Right lobe of liver (tissue), 6 donors: ENCODE measurements at regions not wholly inside any gene's neighbourhood (a gene's known extent, or its start where the extent isn't known, plus 50 kb on each side); places are given as distances from the start of the nearest gene placed in this dataset.

Experiments used
- ATAC-seq, 4 donors: fragments of 200-7000 bp; cut with Tn5 transposase; one replicate each; pipeline ENCODE4 v1.9.1; 2020; ENCODE audit warnings: mild to moderate bottlenecking in 4 of 4, moderate library complexity in 4 of 4
- DNase-seq, 3 donors: peaks; one replicate each; pipeline ENCODE4 v3.0.0-alpha.2; 2020
- H3K27ac ChIP-seq, 3 donors: fragments of 200-600 bp; one replicate each; pipeline ENCODE4 v1.8.0; 2022
- H3K27me3 ChIP-seq, 2 donors: fragments of 200-600 bp; one replicate each; pipeline ENCODE4 v1.8.0; 2022
- H3K36me3 ChIP-seq, 4 donors: fragments of 200-600 bp; sonication (generic) in 1 of 4; one replicate each; pipeline versions ENCODE4 v1.5.1 to v1.8.0; 2017 to 2022; ENCODE audit warnings: control low read depth in 1 of 4
- H3K4me1 ChIP-seq, 4 donors: fragments of 200-600 bp; sonication (generic) in 1 of 4; one replicate each; pipeline versions ENCODE4 v1.5.1 to v1.8.0; 2017 to 2022; ENCODE audit warnings: control low read depth in 1 of 4
- H3K4me3 ChIP-seq, 3 donors: fragments of 200-600 bp; one replicate each; pipeline ENCODE4 v1.8.0; 2022
- H3K9me3 ChIP-seq, 4 donors: fragments of 200-600 bp; sonication (generic) in 1 of 4; one replicate each; pipeline versions ENCODE4 v1.5.1 to v1.8.0; 2017 to 2022; ENCODE audit warnings: control low read depth in 1 of 4
- CTCF ChIP-seq, 4 donors: fragments of 200-600 bp in 3 of 4; fragments of 450-650 bp in 1 of 4; IDR thresholded peaks; one replicate each; pipeline versions ENCODE4 v1.5.1 to v1.8.0; 2016 to 2022; ENCODE audit warnings: antibody characterized with exemption in 4 of 4, mild to moderate bottlenecking in 2 of 4
- POLR2A ChIP-seq: fragments of 450-650 bp; IDR thresholded peaks from one replicate; pipeline ENCODE4 v1.6.1; 2017; ENCODE audit warnings: antibody characterized with exemption, mild to moderate bottlenecking
- WGBS: methylation state at CpG from one replicate; pipeline ENCODE4 v1.1.6; 2018; ENCODE audit warnings: low coverage, low lambda C conversion rate; ENCODE audit not compliant: insufficient coverage; ENCODE audit errors: missing lambda C conversion rate; 5-methylcytosine and 5-hydroxymethylcytosine counted together
- intact Hi-C, 2 donors: fragments of 100-400 bp; cut with DNase I; formaldehyde crosslinking; loops; one replicate each; pipeline versions ENCODE4 v1.11.2 to v1.14.1; 2022
- donor health status: DM: no; HTN: yes; CAD: no.
- donor health status: DM: no; HTN: no; CAD: no.
- donor health status: DM: no; HTN: no; CAD: no.
- donor health status: DM: no; HTN: yes; CAD: no.
- donor health status: DM: no; HTN: yes; CAD: no.

GRCh38 chr11:35888961-35889360 is 54.9 kb upstream of the LDLRAD3 start:
- no peaks in the 10 kb centered on the region for H3K27me3 ChIP-seq
- intact Hi-C loops, result no loop called here
- H3K27ac ChIP-seq, result no peak overlapping the region
- H3K4me1 ChIP-seq, result no peaks in the 10 kb centered on the region
- WGBS, result 94% methylated on average over 3 of the region's 3 CpGs
- no peak for ATAC-seq
- no peaks in the 10 kb centered on the region for H3K9me3 ChIP-seq
- TF ChIP-seq CTCF (IDR thresholded peaks at IDR 0.05) (no peak), POLR2A (no peak)
- H3K36me3 ChIP-seq, result no peaks in the 10 kb centered on the region
- no peak for DNase-seq
- no peak overlapping the region for H3K4me3 ChIP-seq

GRCh38 chr11:35891096-35891495 is 52.8 kb upstream of the LDLRAD3 start:
- Histone ChIP-seq H3K4me3 (no peak overlapping the region), H3K36me3 (no peaks in the 10 kb centered on the region), H3K27me3 (no peaks in the 10 kb centered on the region), H3K4me1 (no peaks in the 10 kb centered on the region), H3K9me3 (no peaks in the 10 kb centered on the region), H3K27ac (no peak overlapping the region)
- DNase-seq (no peak), ATAC-seq (no peak)
- TF ChIP-seq POLR2A (no peak), CTCF (IDR thresholded peaks at IDR 0.05) (no peak)
- WGBS, result 25% methylated on average over 1 of the region's 1 CpG
- intact Hi-C loops, result no loop called here

- 73% methylated on average over 3 of the region's 3 CpGs for WGBS
- intact Hi-C loops, result no loop called here
- H3K27me3 ChIP-seq, result no peaks in the 10 kb centered on the region
- DNase-seq, result no peak
- H3K36me3 ChIP-seq, result no peaks in the 10 kb centered on the region
- TF ChIP-seq CTCF (IDR thresholded peaks at IDR 0.05), result no peak
- no peak for TF ChIP-seq POLR2A
- no peaks in the 10 kb centered on the region for H3K4me1 ChIP-seq
- no peak for ATAC-seq
- H3K9me3 ChIP-seq, result no peaks in the 10 kb centered on the region
- H3K4me3 ChIP-seq, result no peak overlapping the region
- no peak overlapping the region for H3K27ac ChIP-seq
Observed at GRCh38 chr11:35892166-35892565, 51.7 kb upstream of the LDLRAD3 start.

GRCh38 chr11:35893796-35894475 is 49.9 kb upstream of the LDLRAD3 start:
- DNase-seq, result peak in 2 of 3 donors; percentile 27 to 49

More at GRCh38 chr11:35893796-35894475, 49.9 kb upstream of the LDLRAD3 start:
- Histone ChIP-seq H3K9me3 (no peaks in the 10 kb centered on the region), H3K27me3 (no peaks in the 10 kb centered on the region), H3K36me3 (no peaks in the 10 kb centered on the region), H3K27ac (no peak overlapping the region), H3K4me1 (no peaks in the 10 kb centered on the region), H3K4me3 (no peak overlapping the region)
- TF ChIP-seq CTCF (IDR thresholded peaks at IDR 0.05) (no peak), POLR2A (no peak)
- WGBS, result 33% methylated on average over 8 of the region's 8 CpGs
- ATAC-seq, result peak in 3 of 4 donors; percentile 17 to 63 (median 55)
- intact Hi-C loops, result no loop called here
